Neural cell (in vitro differentiated cells): ENCODE measurements at regions not wholly inside any gene's neighbourhood (a gene's known extent, or its start where the extent isn't known, plus 50 kb on each side); places are given as distances from the start of the nearest gene placed in this dataset.

Source experiments
- H2AFZ ChIP-seq: fragments of 200-600, 300-800 bp; sonication (generic), shearing (Covaris generic); 2 replicates; pipeline ENCODE4 v1.6.0; 2014; ENCODE audit warnings: low read depth, mild to moderate bottlenecking, antibody characterized with exemption, low read length, moderate library complexity
- H3F3A ChIP-seq: fragments of 200-600 bp; shearing (Covaris generic); 2 replicates; pipeline ENCODE4 v1.6.1; 2016; ENCODE audit warnings: mild to moderate bottlenecking, moderate library complexity, mixed read lengths, antibody characterized with exemption, low read length; ENCODE audit not compliant: insufficient read depth, poor library complexity, severe bottlenecking
- H3K27ac ChIP-seq: fragments of 200-600, 300-800 bp; sonication (generic), shearing (Covaris generic); 2 replicates; pipeline ENCODE4 v1.5.1; 2014; ENCODE audit warnings: mild to moderate bottlenecking, low read length, moderate library complexity
- H3K27me3 ChIP-seq: fragments of 300-800, 200-600 bp; sonication (generic), shearing (Covaris generic); 2 replicates; pipeline ENCODE4 v1.6.0; 2014; ENCODE audit warnings: mild to moderate bottlenecking, low read depth, low read length, moderate library complexity; ENCODE audit not compliant: insufficient read depth
- H3K36me3 ChIP-seq: fragments of 300-800, 200-600 bp; sonication (generic), shearing (Covaris generic); 2 replicates; pipeline ENCODE4 v1.5.1; 2014; ENCODE audit warnings: mild to moderate bottlenecking, antibody characterized with exemption, low read length, moderate library complexity; ENCODE audit not compliant: insufficient read depth
- H3K4me2 ChIP-seq: fragments of 300-800, 200-600 bp; sonication (generic), shearing (Covaris generic); 2 replicates; pipeline ENCODE4 v1.6.0; 2014; ENCODE audit warnings: mild to moderate bottlenecking, low read length
- H3K4me3 ChIP-seq: fragments of 300-800, 200-600 bp; sonication (generic), shearing (Covaris generic); 2 replicates; pipeline ENCODE4 v1.5.1; 2014; ENCODE audit warnings: mild to moderate bottlenecking, low read length, moderate library complexity
- H3K79me2 ChIP-seq: fragments of 200-600 bp; shearing (Covaris generic); replicated peaks from 2 replicates; pipeline ENCODE4 v1.6.0; 2014; ENCODE audit warnings: mild to moderate bottlenecking, low read length, moderate library complexity; ENCODE audit not compliant: insufficient read depth
- H3K9ac ChIP-seq: fragments of 300-800, 200-600 bp; sonication (generic), shearing (Covaris generic); 2 replicates; pipeline ENCODE4 v1.6.1; 2016; ENCODE audit warnings: mild to moderate bottlenecking, low read length, mixed read lengths
- H3K9me2 ChIP-seq: fragments of 200-600 bp; shearing (Covaris generic); 2 replicates; pipeline ENCODE4 v1.6.1; 2016; ENCODE audit warnings: mild to moderate bottlenecking, low read length, mixed read lengths; ENCODE audit not compliant: insufficient read depth
- H3K9me3 ChIP-seq: fragments of 200-600, 300-800 bp; sonication (generic), shearing (Covaris generic); 2 replicates; pipeline ENCODE4 v1.6.1; 2016; ENCODE audit warnings: mild to moderate bottlenecking, mixed run types, low read length, moderate library complexity, mixed read lengths
- H4K20me1 ChIP-seq: fragments of 200-600 bp; shearing (Covaris generic); 2 replicates; pipeline ENCODE4 v1.6.1; 2016; ENCODE audit warnings: mild to moderate bottlenecking, mixed run types; ENCODE audit not compliant: insufficient read depth
- EP300 ChIP-seq: fragments of 450-650 bp; conservative IDR thresholded peaks from 2 replicates; pipeline ENCODE4 v1.6.1; 2014; ENCODE audit warnings: antibody characterized with exemption, mild to moderate bottlenecking, moderate library complexity; ENCODE audit not compliant: poor library complexity, severe bottlenecking
- EZH2 ChIP-seq: fragments of 200-600, 300-800 bp; shearing (Covaris generic), sonication (generic); IDR thresholded peaks from 2 replicates; pipeline ENCODE4 v1.6.1; 2014; ENCODE audit warnings: antibody characterized with exemption, low read length, borderline replicate concordance, mild to moderate bottlenecking; ENCODE audit not compliant: insufficient read depth, poor library complexity, severe bottlenecking
- MXI1 ChIP-seq: fragments of 450-650 bp; conservative IDR thresholded peaks from 2 replicates; pipeline ENCODE4 v1.6.1; 2014; ENCODE audit warnings: antibody characterized with exemption, mild to moderate bottlenecking; ENCODE audit not compliant: poor library complexity, severe bottlenecking
- POLR2AphosphoS5 ChIP-seq: IDR thresholded peaks from 2 replicates; pipeline ENCODE4 v1.6.1; 2012
- RAD21 ChIP-seq: fragments of 450-650 bp; conservative IDR thresholded peaks from 2 replicates; pipeline ENCODE4 v1.6.1; 2014; ENCODE audit warnings: antibody characterized with exemption, mild to moderate bottlenecking, moderate library complexity
- SMC3 ChIP-seq: fragments of 450-650 bp; conservative IDR thresholded peaks from 2 replicates; pipeline ENCODE4 v1.6.1; 2014; ENCODE audit warnings: antibody characterized with exemption, mild to moderate bottlenecking, moderate library complexity; ENCODE audit not compliant: poor library complexity
- TAF1 ChIP-seq: IDR thresholded peaks from 2 replicates; pipeline ENCODE4 v1.6.1; 2012; ENCODE audit warnings: low read depth
- TF ChIP-seq, protein P1 (sequence below): IDR thresholded peaks from 2 replicates; pipeline ENCODE4 v1.6.1; 2012; ENCODE audit warnings: borderline replicate concordance
- TF ChIP-seq, protein P2 (sequence below): fragments of 450-650 bp; IDR thresholded peaks from 2 replicates; pipeline ENCODE4 v1.5.1; 2014; ENCODE audit warnings: antibody characterized with exemption, mild to moderate bottlenecking, moderate library complexity; ENCODE audit not compliant: poor library complexity, severe bottlenecking

DNA sequence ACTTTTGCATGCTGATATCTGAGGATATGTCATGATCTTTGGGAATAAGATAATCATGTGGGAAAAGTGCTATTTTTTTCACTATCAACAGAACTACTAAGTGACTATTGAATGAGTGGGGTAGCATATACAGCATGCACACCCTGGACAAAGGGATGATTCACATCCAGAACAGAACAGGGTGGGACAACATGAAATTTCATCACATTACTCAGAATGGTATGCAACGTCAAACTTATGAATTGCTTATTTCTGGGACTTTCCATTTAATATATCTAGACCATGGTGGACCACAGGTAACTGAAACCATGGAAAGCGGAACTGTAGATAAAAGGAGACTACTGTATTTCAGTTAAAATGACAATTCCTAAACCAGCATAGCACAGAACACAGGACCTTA lies 370.0 kb downstream of the HINT1 start:
- Histone ChIP-seq H3K79me2 (no peaks in the 10 kb centered on the region), H3K9ac (no peak overlapping the region), H3K4me2 (no peak overlapping the region), H3K9me2 (no peaks in the 10 kb centered on the region), H3K27ac (no peak overlapping the region), H3K27me3 (no peaks in the 10 kb centered on the region), H3K9me3 (no peaks in the 10 kb centered on the region), H4K20me1 (no peaks in the 10 kb centered on the region), H2AFZ (no peak overlapping the region), H3K36me3 (no peaks in the 10 kb centered on the region), H3F3A (no peaks in the 10 kb centered on the region), H3K4me3 (no peak overlapping the region)
- TF ChIP-seq, protein P1, sequence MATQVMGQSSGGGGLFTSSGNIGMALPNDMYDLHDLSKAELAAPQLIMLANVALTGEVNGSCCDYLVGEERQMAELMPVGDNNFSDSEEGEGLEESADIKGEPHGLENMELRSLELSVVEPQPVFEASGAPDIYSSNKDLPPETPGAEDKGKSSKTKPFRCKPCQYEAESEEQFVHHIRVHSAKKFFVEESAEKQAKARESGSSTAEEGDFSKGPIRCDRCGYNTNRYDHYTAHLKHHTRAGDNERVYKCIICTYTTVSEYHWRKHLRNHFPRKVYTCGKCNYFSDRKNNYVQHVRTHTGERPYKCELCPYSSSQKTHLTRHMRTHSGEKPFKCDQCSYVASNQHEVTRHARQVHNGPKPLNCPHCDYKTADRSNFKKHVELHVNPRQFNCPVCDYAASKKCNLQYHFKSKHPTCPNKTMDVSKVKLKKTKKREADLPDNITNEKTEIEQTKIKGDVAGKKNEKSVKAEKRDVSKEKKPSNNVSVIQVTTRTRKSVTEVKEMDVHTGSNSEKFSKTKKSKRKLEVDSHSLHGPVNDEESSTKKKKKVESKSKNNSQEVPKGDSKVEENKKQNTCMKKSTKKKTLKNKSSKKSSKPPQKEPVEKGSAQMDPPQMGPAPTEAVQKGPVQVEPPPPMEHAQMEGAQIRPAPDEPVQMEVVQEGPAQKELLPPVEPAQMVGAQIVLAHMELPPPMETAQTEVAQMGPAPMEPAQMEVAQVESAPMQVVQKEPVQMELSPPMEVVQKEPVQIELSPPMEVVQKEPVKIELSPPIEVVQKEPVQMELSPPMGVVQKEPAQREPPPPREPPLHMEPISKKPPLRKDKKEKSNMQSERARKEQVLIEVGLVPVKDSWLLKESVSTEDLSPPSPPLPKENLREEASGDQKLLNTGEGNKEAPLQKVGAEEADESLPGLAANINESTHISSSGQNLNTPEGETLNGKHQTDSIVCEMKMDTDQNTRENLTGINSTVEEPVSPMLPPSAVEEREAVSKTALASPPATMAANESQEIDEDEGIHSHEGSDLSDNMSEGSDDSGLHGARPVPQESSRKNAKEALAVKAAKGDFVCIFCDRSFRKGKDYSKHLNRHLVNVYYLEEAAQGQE, result no peak

DNA sequence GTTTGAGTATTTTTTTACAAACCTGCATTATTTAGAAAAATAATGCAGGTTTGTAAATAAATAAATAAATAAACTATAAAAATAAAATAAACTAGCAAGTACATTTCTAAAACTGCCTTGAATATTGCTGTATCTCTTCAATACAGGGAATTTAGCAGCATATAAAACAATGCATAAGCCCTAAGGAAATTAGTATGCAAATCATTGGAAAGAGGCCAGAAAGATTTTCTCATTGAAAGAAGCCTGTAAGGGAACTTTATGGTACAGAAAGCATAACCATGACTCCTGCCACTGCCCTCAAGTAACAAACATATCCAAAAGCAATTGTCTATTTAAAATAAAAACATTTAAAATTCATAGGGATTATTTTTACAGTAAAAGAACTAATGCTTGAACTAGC lies 387.3 kb downstream of the HINT1 start:
- Histone ChIP-seq H3K27me3 (no peaks in the 10 kb centered on the region), H3K9me2 (no peaks in the 10 kb centered on the region), H3K79me2 (no peaks in the 10 kb centered on the region), H3K9ac (no peak overlapping the region), H3F3A (no peaks in the 10 kb centered on the region), H4K20me1 (no peaks in the 10 kb centered on the region), H3K9me3 (no peaks in the 10 kb centered on the region), H2AFZ (no peak overlapping the region), H3K27ac (no peak overlapping the region), H3K4me2 (no peak overlapping the region), H3K36me3 (no peaks in the 10 kb centered on the region), H3K4me3 (no peak overlapping the region)
- TF ChIP-seq, protein P1, result no peak
- TF ChIP-seq MXI1 (no peak), SMC3 (no peak), EP300 (no peak), EZH2 (no peak), POLR2AphosphoS5 (no peak), RAD21 (no peak), TAF1 (no peak)
- TF ChIP-seq, protein P2, sequence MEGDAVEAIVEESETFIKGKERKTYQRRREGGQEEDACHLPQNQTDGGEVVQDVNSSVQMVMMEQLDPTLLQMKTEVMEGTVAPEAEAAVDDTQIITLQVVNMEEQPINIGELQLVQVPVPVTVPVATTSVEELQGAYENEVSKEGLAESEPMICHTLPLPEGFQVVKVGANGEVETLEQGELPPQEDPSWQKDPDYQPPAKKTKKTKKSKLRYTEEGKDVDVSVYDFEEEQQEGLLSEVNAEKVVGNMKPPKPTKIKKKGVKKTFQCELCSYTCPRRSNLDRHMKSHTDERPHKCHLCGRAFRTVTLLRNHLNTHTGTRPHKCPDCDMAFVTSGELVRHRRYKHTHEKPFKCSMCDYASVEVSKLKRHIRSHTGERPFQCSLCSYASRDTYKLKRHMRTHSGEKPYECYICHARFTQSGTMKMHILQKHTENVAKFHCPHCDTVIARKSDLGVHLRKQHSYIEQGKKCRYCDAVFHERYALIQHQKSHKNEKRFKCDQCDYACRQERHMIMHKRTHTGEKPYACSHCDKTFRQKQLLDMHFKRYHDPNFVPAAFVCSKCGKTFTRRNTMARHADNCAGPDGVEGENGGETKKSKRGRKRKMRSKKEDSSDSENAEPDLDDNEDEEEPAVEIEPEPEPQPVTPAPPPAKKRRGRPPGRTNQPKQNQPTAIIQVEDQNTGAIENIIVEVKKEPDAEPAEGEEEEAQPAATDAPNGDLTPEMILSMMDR, result no peak
